HG03565 (cell line): ENCODE measurements at regions not wholly inside any gene's neighbourhood (a gene's known extent, or its start where the extent isn't known, plus 50 kb on each side); places are given as distances from the start of the nearest gene placed in this dataset.
"Not testable (repeated sequence)": the region's sequence is repeated elsewhere in the genome, so short reads cannot be mapped to it uniquely, and the experiment has no call there.

Experiments used
- ATAC-seq: cut with Tn5 transposase; IDR thresholded peaks from one replicate; pipeline ENCODE4 v1.9.1; 2021; ENCODE audit warnings: mild to moderate bottlenecking, moderate library complexity; ENCODE audit not compliant: unreplicated experiment

DNA sequence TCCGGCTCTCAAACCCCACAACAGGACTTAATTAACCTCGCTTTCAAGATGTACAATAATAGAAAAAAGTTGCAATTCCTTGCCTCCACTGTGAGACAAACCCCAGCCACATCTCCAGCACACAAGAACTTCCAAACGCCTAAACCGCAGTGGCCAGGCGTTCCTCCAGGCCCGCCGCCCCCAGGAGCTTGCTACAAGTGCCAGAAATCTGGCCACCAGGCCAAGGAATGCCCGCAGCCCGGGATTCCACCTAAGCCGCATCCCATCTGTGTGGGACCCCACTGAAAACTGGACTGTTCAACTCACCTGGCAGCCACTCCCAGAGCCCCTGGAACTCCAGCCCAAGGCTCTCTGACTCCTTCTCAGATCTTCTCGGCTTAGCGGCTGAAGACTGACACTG is 262.5 kb downstream of the SMARCA2 start:
- ATAC-seq, result not testable (repeated sequence)

DNA sequence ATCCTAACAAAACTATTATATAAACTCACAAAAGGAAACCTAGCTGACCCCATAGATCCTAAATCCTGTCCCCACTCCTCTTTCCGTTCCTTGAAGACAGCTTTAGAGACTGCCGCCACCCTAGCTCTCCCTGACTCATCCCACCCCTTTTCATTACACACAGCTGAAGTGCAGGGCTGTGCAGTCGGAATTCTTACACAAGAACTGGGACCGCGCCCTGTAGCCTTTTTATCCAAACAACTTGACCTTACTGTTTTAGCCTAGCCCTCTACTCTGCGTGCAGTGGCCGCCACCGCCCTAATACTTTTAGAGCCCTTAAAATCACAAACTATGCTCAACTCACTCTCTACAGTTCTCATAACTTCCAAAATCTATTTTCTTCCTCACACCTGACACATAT is 264.0 kb downstream of the SMARCA2 start:
- ATAC-seq, result not testable (repeated sequence)

DNA sequence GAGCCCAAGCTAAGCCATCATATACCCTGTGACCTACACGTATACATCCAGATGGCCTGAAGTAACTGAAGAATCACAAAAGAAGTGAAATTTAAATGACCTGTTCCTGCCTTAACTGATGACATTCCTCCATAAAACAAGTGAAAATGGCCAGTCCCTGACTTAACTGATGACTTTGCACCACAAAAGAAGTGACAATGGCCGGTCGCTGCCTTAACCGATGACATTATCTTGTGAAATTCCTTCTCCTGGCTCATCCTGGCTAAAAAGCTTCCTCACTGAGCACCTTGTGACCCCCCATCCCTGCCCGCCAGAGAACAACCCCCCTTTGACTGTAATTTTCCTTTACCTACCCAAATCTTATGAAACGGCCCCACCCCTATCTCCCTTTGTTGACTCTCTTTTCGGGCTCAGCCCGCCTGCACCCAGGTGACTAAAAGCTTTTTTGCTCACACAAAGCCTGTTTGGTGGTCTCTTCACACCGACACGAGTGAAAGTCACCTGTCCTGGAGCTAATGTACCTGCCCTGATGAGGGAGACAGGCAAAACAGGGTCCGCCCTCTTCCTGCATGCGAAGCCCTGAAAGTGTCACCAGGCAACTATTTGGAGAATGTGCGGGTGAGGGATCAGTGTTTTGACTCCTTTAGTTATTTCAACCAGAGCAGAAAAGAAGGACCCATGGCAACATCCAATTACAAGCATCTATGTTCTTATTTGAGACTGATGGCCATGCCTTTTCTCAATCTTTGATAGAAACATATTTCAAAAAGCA is 266.1 kb downstream of the SMARCA2 start:
- no peak for ATAC-seq

DNA sequence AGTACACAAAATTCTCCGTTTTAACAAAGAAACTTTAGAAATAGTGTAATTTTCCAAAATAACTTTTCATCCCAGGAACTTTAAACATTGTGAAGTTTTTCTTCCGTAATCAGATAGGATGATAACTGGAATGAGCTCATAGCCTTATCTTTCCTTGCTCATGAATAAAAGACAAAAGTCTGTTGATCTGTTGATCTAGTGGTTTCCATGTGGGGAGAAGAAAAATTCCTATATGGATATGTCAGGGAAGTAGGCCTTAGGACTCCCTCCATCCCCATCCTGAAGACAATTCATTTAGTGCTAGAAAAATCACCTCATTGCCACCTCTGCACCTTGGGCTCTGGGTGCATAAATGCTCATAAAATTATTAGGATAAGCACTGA is 266.6 kb downstream of the SMARCA2 start:
- no peak for ATAC-seq

DNA sequence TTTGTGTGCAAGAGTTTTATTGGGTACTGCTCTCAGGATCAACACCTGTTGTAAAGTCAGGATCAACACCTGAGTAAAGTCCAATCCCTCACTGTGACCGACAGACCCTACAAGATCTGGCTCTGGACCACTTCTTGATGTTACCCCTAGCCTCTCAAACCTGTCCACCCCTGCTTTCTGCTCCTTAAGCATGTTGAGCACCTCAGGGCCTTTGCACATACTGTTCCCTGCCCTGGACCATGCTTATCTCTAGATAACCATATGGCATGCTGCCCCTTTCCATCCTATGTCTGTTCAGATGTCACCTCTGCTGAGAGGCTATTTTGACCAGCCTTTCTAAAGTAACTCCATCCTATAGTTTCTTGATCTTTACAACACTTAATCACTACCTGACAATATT is 269.6 kb downstream of the SMARCA2 start:
- no peak for ATAC-seq

DNA sequence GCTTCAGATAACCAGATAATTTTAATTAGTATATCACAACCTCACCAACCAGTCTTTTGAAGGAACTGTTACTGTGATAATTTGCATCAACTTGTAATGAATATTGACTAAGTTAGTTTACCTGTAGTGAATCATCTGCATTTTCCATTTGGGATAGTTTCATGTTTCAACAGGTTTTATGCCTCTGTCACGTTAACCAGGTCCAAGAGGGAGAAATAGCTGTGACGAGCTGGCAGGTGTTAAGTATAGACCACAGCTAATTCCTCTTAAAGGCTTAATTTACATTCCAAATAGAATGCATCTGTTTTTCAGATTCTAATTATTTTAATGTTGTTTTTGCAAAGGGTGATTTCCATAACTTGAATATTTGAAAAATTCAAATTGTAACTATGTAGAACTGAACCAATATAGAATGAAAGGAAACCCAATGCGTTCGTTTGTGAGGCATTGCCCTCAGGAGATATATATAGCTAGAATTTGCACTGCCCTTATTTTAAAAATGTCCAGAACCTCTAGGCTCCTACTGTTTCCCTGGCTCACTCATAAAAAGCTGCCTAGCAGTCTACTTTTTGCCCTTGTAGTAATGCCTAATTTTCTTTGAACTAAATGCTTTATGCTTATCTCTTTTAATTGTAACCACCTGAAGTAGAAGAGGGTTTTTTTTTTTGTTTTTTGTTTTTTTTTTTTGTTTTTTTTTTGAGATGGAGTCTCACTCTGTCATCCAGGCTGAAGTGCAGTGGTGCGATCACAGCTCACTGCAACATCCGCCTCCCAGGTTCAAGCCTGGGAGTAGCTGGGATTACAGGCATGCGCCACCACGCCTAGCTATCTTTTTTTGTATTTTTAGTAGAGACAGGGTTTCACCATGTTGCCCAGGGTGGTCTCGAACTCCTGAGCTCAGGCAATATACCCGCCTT is 270.5 kb downstream of the SMARCA2 start:
- ATAC-seq, result no peak

DNA sequence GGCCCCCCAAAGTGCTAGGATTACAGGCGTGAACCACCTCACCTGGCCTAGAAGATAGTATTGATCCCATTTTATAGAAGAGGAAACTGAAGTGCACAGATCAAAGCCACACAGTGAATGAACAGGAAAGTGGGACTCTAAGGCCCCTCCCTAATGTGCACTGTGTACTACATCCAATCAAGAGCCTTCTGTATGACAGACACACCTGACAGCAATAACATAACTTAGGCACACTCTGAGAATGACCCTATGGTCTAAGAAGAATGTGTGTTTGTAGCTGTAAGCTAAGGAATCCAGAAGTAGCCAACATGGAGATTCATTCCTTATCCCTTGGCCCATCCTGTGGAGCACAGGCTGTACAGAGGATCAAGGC is 271.2 kb downstream of the SMARCA2 start:
- no peak for ATAC-seq

DNA sequence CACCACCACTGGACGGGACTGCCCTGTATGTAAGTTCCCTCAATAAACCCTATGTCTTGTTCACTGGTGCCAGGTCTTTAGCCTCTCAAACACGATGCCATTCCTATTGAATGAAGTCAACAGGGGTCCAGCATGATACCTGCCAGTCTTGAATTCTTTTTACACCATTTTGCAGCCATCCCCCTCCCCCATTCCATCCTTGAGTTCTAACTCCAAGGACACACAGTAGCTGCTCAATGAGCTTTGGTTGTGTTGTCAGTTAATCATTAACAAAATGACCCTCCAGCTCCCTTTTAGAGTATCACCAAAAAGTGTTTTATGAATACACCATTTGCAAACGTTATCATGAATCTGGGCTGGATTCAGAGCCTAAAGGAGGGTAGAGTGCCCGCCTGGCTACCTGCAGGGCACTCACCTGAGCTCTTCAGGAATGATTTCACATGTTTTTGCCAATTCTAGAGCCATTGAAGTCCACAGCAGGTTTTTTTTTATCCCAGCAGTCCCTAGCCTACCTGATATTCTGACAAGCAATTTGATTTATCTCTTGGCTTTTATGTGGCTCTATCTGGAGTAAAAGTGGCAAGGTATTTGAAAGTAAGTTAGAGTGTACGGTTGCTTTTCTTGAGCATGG is 271.8 kb downstream of the SMARCA2 start:
- no peak for ATAC-seq

DNA sequence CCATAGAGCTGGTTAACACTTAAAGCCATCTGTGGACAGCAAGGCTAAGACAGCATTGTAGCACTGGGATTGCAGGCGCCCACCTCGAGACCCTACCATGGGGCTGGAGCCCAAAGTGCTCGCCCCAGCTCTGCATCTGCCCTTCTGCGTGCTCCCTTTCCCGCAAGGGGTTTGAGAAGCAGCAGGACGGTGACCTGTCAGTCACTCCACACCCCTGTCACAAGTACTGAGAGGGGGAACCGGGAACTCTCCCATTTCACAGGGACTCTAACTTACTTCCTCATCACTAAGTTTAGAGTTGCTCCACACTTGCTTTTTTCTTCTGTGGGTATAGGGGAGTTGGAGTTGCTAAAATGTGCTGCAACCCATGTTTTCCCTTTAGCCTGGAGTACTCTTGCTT is 273.2 kb downstream of the SMARCA2 start:
- ATAC-seq, result no peak

DNA sequence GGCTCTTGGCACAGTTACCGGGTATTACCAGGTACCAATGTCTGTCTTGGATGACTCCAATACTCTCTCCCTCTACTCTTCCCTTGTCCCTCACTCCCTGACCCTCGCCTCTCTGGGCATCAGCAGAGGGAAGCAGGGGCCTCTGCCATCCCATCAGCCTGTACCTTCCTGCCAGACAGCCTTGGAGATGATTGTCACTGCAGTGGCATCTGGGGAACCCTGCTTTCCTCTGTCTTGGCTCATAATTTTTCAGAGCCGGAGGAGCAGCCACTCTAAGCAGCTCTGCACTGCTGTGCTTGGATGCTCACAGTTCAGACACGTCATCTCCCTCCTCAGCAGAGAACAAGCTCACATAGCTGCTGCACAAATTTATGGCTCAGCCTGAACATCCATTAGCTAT is 274.1 kb downstream of the SMARCA2 start:
- ATAC-seq, result no peak

DNA sequence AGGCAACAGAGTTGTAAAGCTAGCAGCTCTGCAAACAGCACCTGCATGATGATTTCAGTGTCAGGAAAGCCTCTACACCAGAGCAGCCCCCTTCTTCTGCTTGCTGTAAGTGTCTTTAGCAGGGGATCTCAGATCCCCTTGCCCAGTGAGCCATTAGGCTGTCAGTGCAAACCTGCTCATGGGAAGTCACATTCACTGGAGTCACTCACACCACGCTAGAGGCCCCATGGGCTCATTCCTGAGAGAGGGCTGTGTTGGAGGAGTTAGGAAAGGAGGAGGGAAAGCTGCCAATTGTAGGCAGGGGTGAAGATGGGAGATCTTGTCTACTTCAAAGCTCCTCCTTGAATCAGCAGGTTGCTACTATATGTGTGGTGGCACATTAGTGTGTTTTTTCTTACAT is 275.2 kb downstream of the SMARCA2 start:
- no peak for ATAC-seq

DNA sequence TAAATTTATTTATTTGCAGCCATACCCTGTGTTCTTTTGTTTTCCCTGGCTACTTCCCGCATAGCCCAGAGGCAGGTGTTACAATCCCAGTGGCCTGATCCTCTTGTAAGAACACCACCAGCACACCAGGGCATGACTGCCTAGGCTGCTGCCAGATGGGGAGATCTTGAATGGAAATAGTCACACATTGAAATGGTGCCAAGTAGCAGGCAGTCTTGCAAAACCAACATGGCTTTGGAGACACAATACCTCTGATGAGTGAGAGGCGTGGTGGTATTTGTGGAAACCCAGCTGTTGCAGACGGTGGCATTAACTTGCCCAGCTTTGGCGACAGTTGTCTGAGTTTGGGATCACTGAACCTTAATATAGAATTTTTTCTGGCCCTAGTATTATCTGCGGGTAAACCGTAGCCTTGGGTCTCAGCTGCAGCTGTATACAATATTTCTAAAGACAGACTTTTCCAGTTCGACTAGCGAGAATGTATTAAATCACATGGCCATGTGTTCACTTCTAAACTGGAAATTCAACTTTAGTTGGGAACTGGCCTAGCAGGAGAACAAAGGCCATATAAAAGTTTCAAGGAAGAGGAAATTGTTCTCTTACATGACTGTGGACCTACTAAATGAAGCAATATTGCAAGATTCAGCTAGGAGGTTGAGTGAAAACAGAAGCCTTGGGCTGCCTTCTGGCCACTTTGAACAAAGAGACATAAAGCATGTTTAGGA is 277.0 kb downstream of the SMARCA2 start:
- no peak for ATAC-seq

DNA sequence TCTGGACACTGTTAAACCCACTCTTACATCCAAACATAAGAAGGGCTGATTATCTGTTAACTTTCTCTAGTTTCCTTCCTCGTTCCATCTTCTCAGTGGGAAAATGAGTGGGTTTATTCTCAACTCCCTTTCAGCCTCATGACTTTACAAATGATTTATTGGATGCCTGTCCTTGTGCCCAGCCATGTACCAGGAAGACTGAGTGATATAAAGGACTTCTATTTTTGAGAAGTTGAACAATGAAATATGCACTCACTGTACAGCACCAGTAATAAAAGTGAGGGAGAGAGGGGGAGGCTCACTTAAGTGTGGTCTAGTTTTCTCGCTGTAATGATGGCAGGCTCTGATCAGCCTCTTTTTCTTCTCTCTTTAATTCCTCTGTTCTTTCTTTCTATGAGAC is 277.6 kb downstream of the SMARCA2 start:
- ATAC-seq, result no peak

DNA sequence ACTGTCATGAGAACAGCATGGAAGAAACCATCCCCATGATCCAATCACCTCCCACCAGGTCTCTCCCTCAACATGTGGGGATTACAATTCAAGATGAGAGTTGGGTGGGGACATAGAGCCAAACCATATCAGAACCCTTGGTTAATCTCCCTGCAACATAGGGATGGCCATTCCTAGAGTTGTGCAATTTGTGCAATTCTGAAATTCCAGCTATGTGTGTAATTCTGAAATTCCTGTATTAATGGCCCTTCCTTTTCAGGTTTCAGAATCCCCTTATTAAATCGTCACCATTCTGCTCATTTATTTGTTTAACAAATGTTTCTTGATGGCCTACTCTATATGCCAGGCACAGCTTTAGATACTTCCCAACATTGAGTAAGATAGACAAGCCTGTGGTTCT is 282.6 kb downstream of the SMARCA2 start:
- no peak for ATAC-seq

DNA sequence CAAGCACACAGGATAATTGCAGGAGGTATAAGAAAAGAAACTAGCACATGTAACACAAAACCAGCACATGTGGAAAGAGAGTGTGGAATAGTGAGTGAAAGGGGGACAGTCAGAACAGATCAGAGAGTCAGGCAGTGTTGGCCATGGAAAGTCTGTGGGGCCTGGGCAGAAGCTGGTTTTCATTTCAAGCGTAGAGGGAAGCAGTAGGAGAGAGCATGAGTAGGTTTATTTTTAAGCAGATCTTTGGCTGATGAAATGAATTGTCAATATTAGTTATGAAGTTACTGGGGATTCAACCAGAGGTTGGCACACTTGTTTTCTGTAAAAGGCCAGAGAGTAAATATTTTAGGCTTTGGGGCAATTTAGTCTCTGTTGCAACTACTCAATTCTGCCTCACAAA is 283.1 kb downstream of the SMARCA2 start:
- ATAC-seq, result no peak

DNA sequence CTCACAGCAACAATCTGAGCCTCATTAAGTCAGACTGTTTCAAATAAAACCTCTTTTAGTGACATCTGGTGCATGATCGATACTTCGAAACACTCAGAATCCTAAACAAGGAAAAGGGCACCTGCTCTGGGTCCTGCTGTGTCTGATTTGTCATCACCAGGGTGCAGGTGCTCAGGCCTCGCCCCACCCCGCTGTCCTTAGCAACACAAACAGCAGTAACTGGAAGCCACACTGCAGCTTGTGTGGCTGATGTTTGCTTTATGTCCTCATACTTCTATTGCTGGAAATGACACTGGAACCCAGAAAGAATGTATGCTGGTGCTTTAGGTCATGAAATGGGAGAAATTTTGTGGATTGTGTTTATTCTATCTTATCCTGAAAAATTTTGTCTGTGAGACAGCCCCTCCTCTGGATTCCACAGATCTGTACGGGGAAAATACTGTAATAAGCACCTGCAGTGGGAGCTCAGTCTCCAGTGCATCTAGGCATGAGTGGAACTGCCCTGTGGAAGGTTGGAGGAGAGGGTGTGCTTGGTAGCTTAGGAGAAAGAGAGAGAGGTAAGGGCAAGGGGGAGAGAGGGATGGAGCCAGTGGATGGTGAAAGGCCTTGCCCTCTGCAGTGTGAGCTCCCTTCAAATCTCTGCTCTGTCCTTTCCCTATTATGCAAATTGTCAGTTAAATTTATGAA is 284.2 kb downstream of the SMARCA2 start:
- ATAC-seq, result no peak

DNA sequence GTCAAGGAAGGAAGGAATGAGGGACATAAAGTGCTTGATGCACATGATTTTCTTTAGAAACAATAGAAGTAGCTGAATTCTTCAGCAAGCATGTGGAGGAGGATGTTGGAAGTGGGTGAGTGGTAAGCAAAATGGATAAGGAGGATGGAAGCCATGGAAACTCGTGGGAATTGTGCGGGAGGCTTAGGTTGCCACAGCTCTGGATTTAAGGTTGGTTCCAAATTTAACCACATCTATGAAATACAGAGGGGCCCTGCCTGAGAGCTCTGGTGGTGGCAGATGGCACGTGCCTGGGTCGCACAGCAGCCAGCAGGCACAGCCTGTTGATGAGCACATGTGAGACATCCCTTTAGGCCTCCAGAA is 284.7 kb downstream of the SMARCA2 start:
- no peak for ATAC-seq

DNA sequence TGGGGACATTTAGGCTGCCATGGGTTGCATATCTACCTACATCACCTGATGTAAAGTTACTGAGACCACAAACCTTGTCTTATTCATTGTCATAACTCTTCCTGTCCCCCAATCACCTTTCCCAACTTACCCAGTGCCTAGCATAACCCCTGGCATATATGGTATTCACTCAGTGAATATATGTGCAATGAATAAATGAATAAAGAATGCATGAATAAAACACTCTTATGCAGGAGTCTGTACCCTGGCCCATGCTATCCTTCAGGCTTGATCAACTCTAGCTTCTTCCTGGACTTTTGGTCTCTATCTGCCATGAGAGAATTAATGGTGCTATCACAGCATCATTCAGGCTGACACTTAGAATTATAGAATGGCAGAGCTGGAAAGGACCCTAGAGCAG is 285.2 kb downstream of the SMARCA2 start:
- no peak for ATAC-seq

DNA sequence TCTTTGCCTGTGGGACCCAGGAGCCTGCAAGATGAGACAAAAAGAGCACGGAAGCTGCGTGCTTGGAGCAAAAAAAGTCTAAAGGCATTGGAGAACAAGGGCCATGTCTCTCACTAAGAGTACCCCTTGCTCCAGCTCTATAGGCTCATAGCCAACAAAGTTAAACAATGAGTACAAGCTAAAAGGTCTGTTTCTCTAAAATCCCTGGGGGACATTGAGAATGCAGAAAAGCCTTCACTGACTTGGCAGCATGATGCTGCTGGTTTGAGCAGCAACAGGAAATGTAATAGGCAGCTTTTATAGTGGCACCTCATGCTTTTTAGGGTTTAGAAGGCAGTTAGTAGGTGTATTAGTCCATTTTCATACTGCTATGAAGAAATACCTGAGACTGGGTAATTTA is 287.5 kb downstream of the SMARCA2 start:
- no peak for ATAC-seq

DNA sequence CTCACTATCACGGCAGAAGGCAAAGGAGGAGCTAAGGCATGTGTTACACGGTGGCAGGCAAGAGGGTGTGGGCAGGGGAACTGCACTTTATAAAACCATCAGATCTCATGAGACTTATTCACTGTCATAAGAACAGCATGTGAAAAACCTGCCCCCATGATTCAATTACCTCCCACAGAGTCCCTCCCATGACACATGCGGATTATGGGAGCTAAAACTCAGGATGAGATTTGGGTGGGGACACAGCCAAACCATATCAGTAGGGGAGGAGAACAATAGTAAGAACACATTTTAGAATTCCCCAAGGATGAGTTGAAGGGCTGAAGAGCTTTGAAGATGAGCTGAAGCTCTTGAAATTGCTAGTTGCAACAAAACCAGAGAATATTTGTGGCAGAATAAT is 287.9 kb downstream of the SMARCA2 start:
- ATAC-seq, result no peak

DNA sequence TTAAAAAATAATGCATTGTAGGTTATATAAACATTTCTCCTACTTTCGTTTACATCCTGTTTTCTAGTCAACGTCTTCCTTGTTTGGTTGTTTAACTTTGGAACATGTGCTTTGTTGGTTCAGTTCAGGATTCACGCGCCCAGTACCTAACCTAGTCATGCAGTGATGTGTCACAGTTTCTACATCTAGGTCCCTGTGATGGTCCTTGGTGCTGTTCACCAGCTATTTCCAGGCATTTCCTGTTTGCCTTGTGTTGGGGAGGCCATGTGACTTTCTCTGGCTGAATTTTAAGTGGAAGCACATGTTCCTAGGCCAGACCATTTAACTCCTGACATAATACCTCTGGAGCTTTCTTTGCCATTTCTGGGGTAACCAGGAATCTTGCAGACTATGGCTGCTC is 292.3 kb downstream of the SMARCA2 start:
- ATAC-seq, result no peak
